Right atrium auricular region (tissue), 2 donors: ENCODE measurements at regions not wholly inside any gene's neighbourhood (a gene's known extent, or its start where the extent isn't known, plus 50 kb on each side); places are given as distances from the start of the nearest gene placed in this dataset.
A peak's percentile ranks its signal among the peaks of the same experiment; 100 is the strongest.

Experiments used
- DNase-seq: peaks from one replicate; pipeline ENCODE4 v3.0.0-alpha.2; 2019; ENCODE audit warnings: low spot score
- H3K27ac ChIP-seq, 2 donors: fragments of 200-600 bp; sonication (generic); 1 replicate in 1 of 2; 2 replicates in 1 of 2; pipeline ENCODE4 v1.5.1; 2016 to 2019
- H3K27me3 ChIP-seq, 2 donors: fragments of 200-600 bp; sonication (generic); one replicate each; pipeline versions ENCODE4 v1.5.1 to v1.6.0; 2017 to 2019
- H3K36me3 ChIP-seq: fragments of 200-600 bp; sonication (generic); one replicate; pipeline ENCODE4 v1.5.1; 2016
- H3K4me1 ChIP-seq, 2 donors: fragments of 200-600 bp; sonication (generic); one replicate each; pipeline versions ENCODE4 v1.5.1 to v1.6.0; 2017 to 2019
- H3K4me3 ChIP-seq, 2 donors: fragments of 200-600 bp; sonication (generic); 1 replicate in 1 of 2; 2 replicates in 1 of 2; pipeline ENCODE4 v1.5.1; 2017 to 2019; ENCODE audit warnings: mild to moderate bottlenecking in 1 of 2, moderate library complexity in 1 of 2
- H3K9me3 ChIP-seq, 2 donors: fragments of 200-600 bp; sonication (generic); one replicate each; pipeline ENCODE4 v1.5.1; 2019
- CTCF ChIP-seq, 2 donors: fragments of 200-600 bp; sonication (generic); IDR thresholded peaks; one replicate each; pipeline ENCODE4 v1.5.1; 2019; ENCODE audit warnings: antibody characterized with exemption in 2 of 2

DNA sequence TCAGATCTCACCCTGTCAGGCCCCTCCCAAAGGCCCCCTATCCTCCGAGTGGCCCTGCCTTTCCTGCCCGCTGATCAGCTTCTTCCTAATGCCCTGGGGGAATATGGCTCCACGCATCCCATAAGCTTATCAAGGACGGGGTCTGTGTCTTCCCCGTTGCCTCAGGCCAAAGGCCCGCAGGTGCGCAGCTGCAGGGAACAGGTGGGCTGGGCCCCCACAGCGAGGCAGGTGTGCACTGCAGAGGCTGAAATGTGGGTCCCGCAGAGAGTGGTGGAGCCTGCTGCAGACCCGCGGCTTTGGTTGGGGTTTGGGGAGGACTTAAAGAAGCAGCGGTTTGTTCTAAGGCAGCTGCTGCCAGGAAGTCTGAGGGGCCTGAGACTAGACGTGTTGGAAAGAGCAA is 220.8 kb upstream of the TCERG1L start:
- TF ChIP-seq CTCF (IDR thresholded peaks at IDR 0.05): no peak
- no peaks in the 10 kb centered on the region for H3K4me1 ChIP-seq
- H3K36me3 ChIP-seq: no peaks in the 10 kb centered on the region
- H3K9me3 ChIP-seq: no peaks in the 10 kb centered on the region
- H3K4me3 ChIP-seq: no peak overlapping the region
- DNase-seq: peak; percentile 16
- H3K27ac ChIP-seq: no peak overlapping the region
- no peaks in the 10 kb centered on the region for H3K27me3 ChIP-seq

GRCh38 chr10:131532745-131533341 is 221.3 kb upstream of the TCERG1L start:
- no peak overlapping the region for H3K27ac ChIP-seq
- no peaks in the 10 kb centered on the region for H3K36me3 ChIP-seq
- no peak overlapping the region for H3K4me3 ChIP-seq
- no peaks in the 10 kb centered on the region for H3K4me1 ChIP-seq
- no peaks in the 10 kb centered on the region for H3K27me3 ChIP-seq
- no peak for TF ChIP-seq CTCF (IDR thresholded peaks at IDR 0.05)
- DNase-seq: peak; percentile 23
- H3K9me3 ChIP-seq: no peaks in the 10 kb centered on the region

GRCh38 chr10:131533846-131534526 is 222.5 kb upstream of the TCERG1L start:
- Histone ChIP-seq H3K4me3 (no peak overlapping the region), H3K4me1 (no peaks in the 10 kb centered on the region), H3K9me3 (no peaks in the 10 kb centered on the region), H3K36me3 (no peaks in the 10 kb centered on the region), H3K27ac (no peak overlapping the region), H3K27me3 (no peaks in the 10 kb centered on the region)
- DNase-seq: no peak
- TF ChIP-seq CTCF (IDR thresholded peaks at IDR 0.05): no peak

GRCh38 chr10:131534836-131535235 is 223.3 kb upstream of the TCERG1L start:
- Histone ChIP-seq H3K27ac (no peak overlapping the region), H3K27me3 (no peaks in the 10 kb centered on the region), H3K4me3 (no peak overlapping the region), H3K4me1 (no peaks in the 10 kb centered on the region), H3K36me3 (no peaks in the 10 kb centered on the region), H3K9me3 (no peaks in the 10 kb centered on the region)
- DNase-seq: no peak
- no peak for TF ChIP-seq CTCF (IDR thresholded peaks at IDR 0.05)

- TF ChIP-seq CTCF (IDR thresholded peaks at IDR 0.05): no peak
- no peaks in the 10 kb centered on the region for H3K4me1 ChIP-seq
- H3K27me3 ChIP-seq: no peaks in the 10 kb centered on the region
- H3K9me3 ChIP-seq: no peaks in the 10 kb centered on the region
- no peaks in the 10 kb centered on the region for H3K36me3 ChIP-seq
- H3K4me3 ChIP-seq: no peak overlapping the region
- no peak for DNase-seq
- no peak overlapping the region for H3K27ac ChIP-seq
These were observed 225.2 kb upstream of the TCERG1L start for GRCh38 chr10:131536676-131537075.

DNA sequence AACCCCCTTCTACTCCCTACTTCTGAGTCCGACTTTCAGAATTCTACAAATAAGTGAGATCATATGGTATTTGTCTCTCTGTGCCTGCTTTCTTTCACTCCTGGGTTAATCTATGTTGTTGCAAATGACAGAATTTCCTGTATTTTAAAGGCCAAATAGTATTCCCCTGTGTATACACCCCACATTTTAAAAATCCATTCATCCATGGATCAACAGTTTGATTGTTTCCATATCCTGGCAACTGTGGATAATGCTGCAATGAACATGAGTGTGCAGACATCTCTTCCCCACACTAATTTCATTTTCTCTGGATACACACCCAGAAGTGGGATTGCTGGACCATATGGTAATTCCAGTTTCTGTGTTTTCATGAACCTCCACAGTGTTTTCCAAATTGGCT is 225.8 kb upstream of the TCERG1L start:
- Histone ChIP-seq H3K4me1 (no peaks in the 10 kb centered on the region), H3K4me3 (no peak overlapping the region), H3K27ac (no peak overlapping the region), H3K27me3 (no peaks in the 10 kb centered on the region), H3K36me3 (no peaks in the 10 kb centered on the region), H3K9me3 (no peaks in the 10 kb centered on the region)
- no peak for TF ChIP-seq CTCF (IDR thresholded peaks at IDR 0.05)
- no peak for DNase-seq
